A549 (cell line): ENCODE measurements at regions not wholly inside any gene's neighbourhood (a gene's known extent, or its start where the extent isn't known, plus 50 kb on each side); places are given as distances from the start of the nearest gene placed in this dataset.
A peak's percentile ranks its signal among the peaks of the same experiment; 100 is the strongest.
"Not testable (repeated sequence)": the region's sequence is repeated elsewhere in the genome, so short reads cannot be mapped to it uniquely, and the experiment has no call there.

Experiments
- ATAC-seq, 2 experiments: fragments of 200-7000 bp in 1 of 2; fragments of >200 bp in 1 of 2; cut with Nextera tagmentation in 1 of 2; cut with Tn5 transposase in 1 of 2; 3 replicates each; pipeline versions ENCODE4 v1.8.0 to v1.9.1; 2018 to 2020; ENCODE audit warnings: mild to moderate bottlenecking in 1 of 2, moderate library complexity in 1 of 2
- CTCF ChIA-PET: fragments of 300-600 bp; sonication (Branson Sonifier 250); formaldehyde crosslinking; extraction: SDS; loops from one replicate; lab custom pipeline; 2021; ENCODE audit warnings: antibody characterized with exemption, inconsistent platforms; lab: Yijun Ruan, JAX
- POLR2A ChIA-PET: fragments of 350-600 bp; formaldehyde crosslinking; extraction: SDS; loops from one replicate; lab custom pipeline; 2021; ENCODE audit warnings: antibody characterized with exemption, inconsistent platforms; lab: Yijun Ruan, JAX
- DNase-seq, 2 experiments: peaks; one replicate each; pipeline versions ENCODE4 v3.0.0 to v3.0.0-alpha.2; 2011 to 2016; ENCODE audit warnings: low read depth in 1 of 2, low spot score in 1 of 2
- FAIRE-seq: peaks from 2 replicates; lab custom pipeline; 2011; peaks lifted over from hg19 to GRCh38; lab: Jason Lieb, UNC
- H3K27ac ChIP-seq, 2 experiments: fragments of >200 bp; sonication (Bioruptor Twin); formaldehyde crosslinking; 3 replicates each; pipeline ENCODE4 v1.5.1; 2016 to 2017
- H3K4me1 ChIP-seq: fragments of >200 bp; sonication (Bioruptor Twin); formaldehyde crosslinking; 3 replicates; pipeline ENCODE4 v1.6.1; 2016
- H3K4me2 ChIP-seq: fragments of >200 bp; sonication (Bioruptor Twin); formaldehyde crosslinking; 3 replicates; pipeline ENCODE4 v1.6.1; 2016
- H3K4me3 ChIP-seq: fragments of >200 bp; sonication (Bioruptor Twin); formaldehyde crosslinking; 3 replicates; pipeline ENCODE4 v1.5.1; 2016
- H3K9me3 ChIP-seq: fragments of >200 bp; sonication (Bioruptor Twin); formaldehyde crosslinking; 3 replicates; pipeline ENCODE4 v1.6.1; 2016
- WGBS: methylation state at CpG from one replicate; pipeline ENCODE4 v1.1.6; 2017; ENCODE audit errors: missing lambda C conversion rate; 5-methylcytosine and 5-hydroxymethylcytosine counted together

DNA sequence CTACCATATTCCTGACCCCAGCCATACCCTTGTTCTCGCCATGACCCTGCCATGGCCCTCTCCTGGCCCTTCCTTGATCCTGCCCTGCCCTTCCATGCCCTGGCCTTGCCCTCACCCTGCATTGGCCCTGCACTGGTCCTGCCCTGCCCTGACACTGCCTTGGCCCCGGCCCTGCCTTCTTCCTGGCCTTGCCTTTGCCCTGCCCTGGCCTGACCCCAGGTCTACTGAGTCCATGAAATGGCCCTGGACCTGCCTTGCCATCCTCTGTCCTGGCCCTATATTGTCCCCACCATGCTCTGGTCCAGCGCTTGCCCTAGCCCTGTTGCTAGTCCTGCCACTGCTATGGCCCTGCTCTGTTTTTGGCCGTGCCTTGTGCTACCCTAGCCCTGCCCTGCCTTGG, 536.1 kb downstream of the FOXD4L6 start:
- FAIRE-seq, ATAC-seq, DNase-seq, POLR2A ChIA-PET, H3K9me3 ChIP-seq, CTCF ChIA-PET, H3K4me3 ChIP-seq, H3K27ac ChIP-seq, H3K4me1 ChIP-seq, H3K4me2 ChIP-seq: not testable (repeated sequence)
- 66% methylated on average over 3 of the region's 4 CpGs for WGBS

GRCh38 chr9:40591915-40592314, 536.6 kb downstream of the FOXD4L6 start:
- H3K4me3 ChIP-seq, CTCF ChIA-PET, FAIRE-seq, H3K9me3 ChIP-seq, DNase-seq, H3K4me1 ChIP-seq, POLR2A ChIA-PET, ATAC-seq, H3K4me2 ChIP-seq: not testable (repeated sequence)
- 85% methylated on average over 1 of the region's 2 CpGs for WGBS
- peak overlapping the region in 1 of 2 experiments; percentile 37; a peak in 1 of 6 replicates for H3K27ac ChIP-seq

DNA sequence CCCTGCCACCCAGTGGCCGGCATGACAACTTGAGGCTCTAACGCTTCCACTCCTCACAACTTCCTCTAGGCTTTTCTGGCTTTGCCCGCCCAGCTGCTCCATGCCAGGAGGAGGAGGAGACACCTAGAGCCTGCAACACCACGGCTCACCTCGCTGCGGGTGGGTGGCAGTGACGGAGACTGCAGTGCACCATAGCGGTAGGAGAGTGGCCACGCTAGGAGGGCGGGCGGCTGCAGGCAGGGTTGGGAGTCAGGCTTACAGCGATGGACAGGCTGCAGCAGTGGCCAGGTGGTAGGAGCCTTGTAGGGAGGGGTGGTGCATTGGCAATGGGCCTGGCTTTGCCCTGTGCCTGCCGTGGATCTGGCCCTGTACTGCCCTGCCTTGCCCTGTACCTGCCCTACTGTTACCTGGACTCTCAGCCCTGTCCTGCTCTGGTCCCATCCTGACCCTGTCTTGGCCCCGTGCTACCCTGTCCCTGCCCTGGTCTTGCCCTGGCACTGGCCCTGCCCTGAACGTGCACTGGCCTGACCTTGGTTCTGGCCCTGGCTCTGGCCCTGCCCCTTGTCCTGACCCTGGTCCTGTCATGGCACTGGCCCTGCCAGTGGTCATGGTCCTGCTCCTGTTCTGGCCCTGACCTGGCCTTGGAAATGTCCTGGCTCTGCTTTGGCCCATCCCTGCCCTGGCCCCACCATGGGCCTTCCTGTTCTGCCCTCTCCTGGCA, 540.8 kb downstream of the FOXD4L6 start:
- not testable (repeated sequence) for FAIRE-seq

DNA sequence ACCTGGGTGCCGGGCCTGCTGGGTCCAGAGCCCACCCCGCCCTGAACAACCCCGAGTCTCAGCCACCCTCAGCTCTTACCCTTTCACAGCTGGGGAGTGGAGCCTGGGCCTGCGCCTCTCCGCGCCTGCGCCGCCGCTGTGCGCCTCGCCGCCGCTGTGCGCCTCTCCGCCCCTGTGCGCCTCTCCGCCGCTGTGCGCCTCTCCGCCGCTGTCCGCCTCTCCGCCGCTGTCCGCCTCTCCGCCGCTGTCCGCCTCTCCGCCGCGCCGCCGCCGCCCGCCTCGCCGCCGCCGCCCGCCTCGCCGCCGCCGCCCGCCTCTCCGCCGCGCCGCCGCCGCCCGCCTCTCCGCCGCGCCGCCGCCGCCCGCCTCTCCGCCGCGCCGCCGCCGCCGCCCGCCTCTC, 544.4 kb downstream of the FOXD4L6 start:
- CTCF ChIA-PET, H3K4me2 ChIP-seq, POLR2A ChIA-PET, H3K4me3 ChIP-seq, H3K9me3 ChIP-seq, DNase-seq, FAIRE-seq, H3K4me1 ChIP-seq: not testable (repeated sequence)
- 50% methylated on average over 2 of the region's 67 CpGs for WGBS
- H3K27ac ChIP-seq = 0 out of 6 replicates have a peak overlapping the region, but pooled peaks of 1 of the 2 experiments have one; percentile 59
- ATAC-seq = peak in 1 of 2 experiments; percentile 77; a peak in 2 of 6 replicates

More for the DNA sequence above, 540.8 kb downstream of the FOXD4L6 start:
- H3K4me1 ChIP-seq, ATAC-seq, H3K9me3 ChIP-seq, DNase-seq, CTCF ChIA-PET, H3K4me2 ChIP-seq, H3K4me3 ChIP-seq, H3K27ac ChIP-seq, POLR2A ChIA-PET: not testable (repeated sequence)
- 63% methylated on average over 12 of the region's 15 CpGs for WGBS

GRCh38 chr9:40583230-40583629, 545.3 kb downstream of the FOXD4L6 start:
- peak overlapping the region; percentile 36; the same call in 1 of the 3 replicates for H3K4me2 ChIP-seq
- H3K27ac ChIP-seq, CTCF ChIA-PET, H3K4me1 ChIP-seq, H3K9me3 ChIP-seq, DNase-seq, POLR2A ChIA-PET, H3K4me3 ChIP-seq, ATAC-seq, FAIRE-seq: not testable (repeated sequence)
- 66% methylated on average over 4 of the region's 7 CpGs for WGBS

- H3K9me3 ChIP-seq, H3K4me1 ChIP-seq, CTCF ChIA-PET, DNase-seq, H3K4me3 ChIP-seq, ATAC-seq, H3K4me2 ChIP-seq, FAIRE-seq, POLR2A ChIA-PET, H3K27ac ChIP-seq: not testable (repeated sequence)
- WGBS = 86% methylated on average over 12 of the region's 12 CpGs
These were observed 549.6 kb downstream of the FOXD4L6 start for GRCh38 chr9:40578908-40579307.
